H7 (cell line): ENCODE measurements at regions not wholly inside any gene's neighbourhood (a gene's known extent, or its start where the extent isn't known, plus 50 kb on each side); places are given as distances from the start of the nearest gene placed in this dataset.
"Not testable (repeated sequence)": the region's sequence is repeated elsewhere in the genome, so short reads cannot be mapped to it uniquely, and the experiment has no call there.

Experiments used
- DNase-seq: peaks from one replicate; pipeline ENCODE4 v3.0.0; 2012
- H3K27me3 ChIP-seq: 2 replicates; pipeline ENCODE4 v1.6.0; 2011; ENCODE audit warnings: mild to moderate bottlenecking, low read length; ENCODE audit not compliant: control insufficient read depth, insufficient read depth
- H3K36me3 ChIP-seq: replicated peaks from 2 replicates; pipeline ENCODE4 v1.5.1; 2011; ENCODE audit warnings: low read length; ENCODE audit not compliant: control insufficient read depth, insufficient read depth
- H3K4me3 ChIP-seq: 2 replicates; pipeline ENCODE4 v1.5.1; 2011; ENCODE audit warnings: low read depth, mild to moderate bottlenecking, control low read depth, low read length, moderate library complexity; ENCODE audit not compliant: insufficient read depth

- Histone ChIP-seq H3K36me3 (no peaks in the 10 kb centered on the region), H3K27me3 (no peaks in the 10 kb centered on the region), H3K4me3 (no peak overlapping the region)
- DNase-seq, result no peak
These were observed 192.2 kb upstream of the ITM2A start for GRCh38 chrX:79559290-79559689.

GRCh38 chrX:79557212-79557611 is 190.1 kb upstream of the ITM2A start:
- Histone ChIP-seq H3K4me3 (no peak overlapping the region), H3K27me3 (no peaks in the 10 kb centered on the region), H3K36me3 (no peaks in the 10 kb centered on the region)
- no peak for DNase-seq

GRCh38 chrX:79556800-79557199 is 189.7 kb upstream of the ITM2A start:
- Histone ChIP-seq H3K36me3 (no peaks in the 10 kb centered on the region), H3K4me3 (no peak overlapping the region), H3K27me3 (no peaks in the 10 kb centered on the region)
- no peak for DNase-seq

GRCh38 chrX:79530310-79531108 is 163.4 kb upstream of the ITM2A start:
- no peaks in the 10 kb centered on the region for H3K27me3 ChIP-seq
- no peaks in the 10 kb centered on the region; the same call in 1 of the 2 replicates for H3K36me3 ChIP-seq
- no peak overlapping the region for H3K4me3 ChIP-seq
- DNase-seq, result no peak

GRCh38 chrX:79524642-79525041 is 157.5 kb upstream of the ITM2A start:
- Histone ChIP-seq H3K36me3 (no peaks in the 10 kb centered on the region), H3K27me3 (no peaks in the 10 kb centered on the region), H3K4me3 (no peak overlapping the region)
- DNase-seq, result peak; percentile 12

- no peak for DNase-seq
- H3K36me3 ChIP-seq, result no peaks in the 10 kb centered on the region
These were observed 148.4 kb upstream of the ITM2A start for GRCh38 chrX:79515529-79515928.

GRCh38 chrX:79511799-79512198 is 144.7 kb upstream of the ITM2A start:
- no peak for DNase-seq
- no peak overlapping the region for H3K4me3 ChIP-seq
- H3K36me3 ChIP-seq, result no peaks in the 10 kb centered on the region
- H3K27me3 ChIP-seq, result no peaks in the 10 kb centered on the region

More at GRCh38 chrX:79515529-79515928, 148.4 kb upstream of the ITM2A start:
- H3K4me3 ChIP-seq, result no peak overlapping the region
- no peaks in the 10 kb centered on the region for H3K27me3 ChIP-seq

- Histone ChIP-seq H3K36me3 (no peaks in the 10 kb centered on the region), H3K4me3 (no peak overlapping the region), H3K27me3 (no peaks in the 10 kb centered on the region)
- DNase-seq, result no peak
These were observed 138.9 kb upstream of the ITM2A start for GRCh38 chrX:79506001-79506400.

- H3K36me3 ChIP-seq, result no peaks in the 10 kb centered on the region
- no peak overlapping the region for H3K4me3 ChIP-seq
- no peaks in the 10 kb centered on the region for H3K27me3 ChIP-seq
- no peak for DNase-seq
These were observed 115.6 kb upstream of the ITM2A start for GRCh38 chrX:79482686-79483085.

GRCh38 chrX:79477691-79478090 is 110.6 kb upstream of the ITM2A start:
- Histone ChIP-seq H3K4me3 (no peak overlapping the region), H3K36me3 (no peaks in the 10 kb centered on the region), H3K27me3 (no peaks in the 10 kb centered on the region)
- no peak for DNase-seq

- no peak for DNase-seq
- no peak overlapping the region for H3K4me3 ChIP-seq
- no peaks in the 10 kb centered on the region for H3K27me3 ChIP-seq
- no peaks in the 10 kb centered on the region for H3K36me3 ChIP-seq
These were observed 99.5 kb upstream of the ITM2A start for GRCh38 chrX:79466636-79467035.

GRCh38 chrX:79462458-79462857 is 95.3 kb upstream of the ITM2A start:
- Histone ChIP-seq H3K4me3 (no peak overlapping the region), H3K27me3 (no peaks in the 10 kb centered on the region), H3K36me3 (no peaks in the 10 kb centered on the region)
- DNase-seq, result no peak

- not testable (repeated sequence) for H3K27me3 ChIP-seq, DNase-seq, H3K4me3 ChIP-seq, H3K36me3 ChIP-seq
These were observed 89.5 kb upstream of the ITM2A start for GRCh38 chrX:79456593-79456992.

GRCh38 chrX:79452881-79453280 is 85.7 kb upstream of the ITM2A start:
- Histone ChIP-seq H3K36me3 (no peaks in the 10 kb centered on the region), H3K4me3 (no peak overlapping the region), H3K27me3 (no peaks in the 10 kb centered on the region)
- no peak for DNase-seq

- Histone ChIP-seq H3K36me3 (no peaks in the 10 kb centered on the region), H3K27me3 (no peaks in the 10 kb centered on the region), H3K4me3 (no peak overlapping the region)
- DNase-seq, result no peak
These were observed 77.6 kb upstream of the ITM2A start for GRCh38 chrX:79444694-79445210.
